GM10266 (cell line): ENCODE measurements at regions not wholly inside any gene's neighbourhood (a gene's known extent, or its start where the extent isn't known, plus 50 kb on each side); places are given as distances from the start of the nearest gene placed in this dataset.

Experiments
- DNase-seq: peaks from one replicate; pipeline ENCODE4 v3.0.0; 2012; ENCODE audit errors: extremely low spot score
- TF ChIP-seq, protein P1 (sequence below): IDR thresholded peaks from 2 replicates; pipeline ENCODE4 v1.5.1; 2012; ENCODE audit warnings: mild to moderate bottlenecking, low read depth; ENCODE audit not compliant: control insufficient read depth, insufficient read depth; ENCODE audit errors: missing control alignments

DNA sequence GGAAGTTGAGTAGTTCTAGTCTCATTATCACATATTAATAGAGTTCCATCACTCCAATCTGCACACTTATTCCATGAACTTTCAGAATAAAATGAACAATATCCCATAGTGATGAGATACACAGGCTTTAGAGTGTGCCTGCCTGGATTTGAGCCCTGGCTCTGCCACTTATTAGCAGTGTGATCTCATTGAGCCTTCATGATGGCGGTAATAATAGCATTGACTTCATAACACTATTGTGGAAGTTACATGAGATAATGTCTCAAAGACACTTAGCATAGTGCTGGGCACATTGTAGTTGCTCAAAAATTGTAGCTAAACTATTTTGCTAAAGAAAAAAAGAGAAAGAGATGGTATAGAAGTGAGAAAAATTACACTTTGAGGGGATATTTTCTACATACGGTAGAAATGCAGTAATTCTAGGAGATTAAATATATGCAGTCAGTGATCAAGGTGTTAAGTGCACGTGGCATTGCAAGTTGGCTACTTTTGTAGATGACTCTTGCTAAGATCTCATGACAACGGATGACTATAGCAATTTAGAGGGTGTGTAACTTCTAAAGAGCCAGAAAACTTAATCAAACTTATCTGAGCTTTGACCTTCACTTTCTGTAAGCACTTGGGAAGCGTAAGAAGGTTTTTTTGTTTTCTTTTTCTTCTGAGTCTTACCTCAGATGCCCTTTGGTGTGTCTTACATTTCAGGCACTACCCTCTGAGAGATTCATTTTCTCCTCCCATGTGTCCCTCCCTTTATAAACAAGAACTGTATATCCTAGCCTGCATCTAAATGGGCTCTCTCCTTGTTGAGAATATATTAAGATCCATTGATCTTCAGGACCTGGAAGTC, 380.6 kb upstream of the NR3C2 start:
- TF ChIP-seq, protein P1, sequence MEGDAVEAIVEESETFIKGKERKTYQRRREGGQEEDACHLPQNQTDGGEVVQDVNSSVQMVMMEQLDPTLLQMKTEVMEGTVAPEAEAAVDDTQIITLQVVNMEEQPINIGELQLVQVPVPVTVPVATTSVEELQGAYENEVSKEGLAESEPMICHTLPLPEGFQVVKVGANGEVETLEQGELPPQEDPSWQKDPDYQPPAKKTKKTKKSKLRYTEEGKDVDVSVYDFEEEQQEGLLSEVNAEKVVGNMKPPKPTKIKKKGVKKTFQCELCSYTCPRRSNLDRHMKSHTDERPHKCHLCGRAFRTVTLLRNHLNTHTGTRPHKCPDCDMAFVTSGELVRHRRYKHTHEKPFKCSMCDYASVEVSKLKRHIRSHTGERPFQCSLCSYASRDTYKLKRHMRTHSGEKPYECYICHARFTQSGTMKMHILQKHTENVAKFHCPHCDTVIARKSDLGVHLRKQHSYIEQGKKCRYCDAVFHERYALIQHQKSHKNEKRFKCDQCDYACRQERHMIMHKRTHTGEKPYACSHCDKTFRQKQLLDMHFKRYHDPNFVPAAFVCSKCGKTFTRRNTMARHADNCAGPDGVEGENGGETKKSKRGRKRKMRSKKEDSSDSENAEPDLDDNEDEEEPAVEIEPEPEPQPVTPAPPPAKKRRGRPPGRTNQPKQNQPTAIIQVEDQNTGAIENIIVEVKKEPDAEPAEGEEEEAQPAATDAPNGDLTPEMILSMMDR, result no peak
- DNase-seq, result no peak

DNA sequence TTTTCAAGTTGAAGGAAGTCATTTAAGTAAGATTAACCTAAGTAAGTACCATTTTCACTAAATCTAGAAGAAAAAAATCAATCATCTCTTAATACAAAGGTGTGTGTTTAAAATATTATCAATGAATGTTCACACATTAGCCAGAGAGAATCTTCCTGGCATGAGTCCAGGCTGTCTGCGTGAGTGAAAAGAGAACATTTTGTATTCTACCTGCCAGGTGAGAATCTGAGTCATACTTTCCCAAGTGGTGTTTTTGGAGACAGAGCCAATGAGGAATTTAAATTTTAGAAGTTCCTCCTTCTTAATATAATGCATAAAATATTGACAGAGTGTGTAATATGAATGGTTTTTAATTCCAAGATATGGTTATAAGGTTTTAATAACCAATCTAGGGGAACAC, 371.8 kb upstream of the NR3C2 start:
- no peak for DNase-seq
- TF ChIP-seq, protein P1, result no peak

- TF ChIP-seq, protein P1, result no peak
- no peak for DNase-seq
Measured at GRCh38 chr4:148813289-148813688, 371.1 kb upstream of the NR3C2 start.

DNA sequence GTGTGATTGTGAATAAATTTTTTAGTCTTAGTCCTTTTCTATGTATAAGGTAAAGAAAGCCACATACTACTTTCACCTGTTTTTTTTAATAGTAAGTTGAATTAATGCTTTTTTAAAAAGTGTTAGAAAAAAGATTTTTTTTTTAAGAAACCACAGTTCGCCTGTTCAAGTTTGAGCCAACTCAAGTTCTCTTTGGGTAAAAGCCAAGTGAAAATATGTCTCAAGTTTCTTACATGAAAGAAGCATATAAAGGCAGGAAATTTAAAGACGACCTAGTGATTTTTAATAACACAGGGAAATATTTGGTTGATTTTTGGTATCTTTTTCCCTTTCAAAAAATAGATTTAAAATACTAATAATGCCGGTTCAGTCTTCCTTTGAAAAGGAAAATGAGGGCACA, 369.9 kb upstream of the NR3C2 start:
- no peak for DNase-seq
- TF ChIP-seq, protein P1, result no peak

GRCh38 chr4:148810461-148810860, 368.2 kb upstream of the NR3C2 start:
- no peak for DNase-seq
- TF ChIP-seq, protein P1, result no peak

- TF ChIP-seq, protein P1, result no peak
- DNase-seq, result no peak
Measured at GRCh38 chr4:148808416-148808815, 366.2 kb upstream of the NR3C2 start.

DNA sequence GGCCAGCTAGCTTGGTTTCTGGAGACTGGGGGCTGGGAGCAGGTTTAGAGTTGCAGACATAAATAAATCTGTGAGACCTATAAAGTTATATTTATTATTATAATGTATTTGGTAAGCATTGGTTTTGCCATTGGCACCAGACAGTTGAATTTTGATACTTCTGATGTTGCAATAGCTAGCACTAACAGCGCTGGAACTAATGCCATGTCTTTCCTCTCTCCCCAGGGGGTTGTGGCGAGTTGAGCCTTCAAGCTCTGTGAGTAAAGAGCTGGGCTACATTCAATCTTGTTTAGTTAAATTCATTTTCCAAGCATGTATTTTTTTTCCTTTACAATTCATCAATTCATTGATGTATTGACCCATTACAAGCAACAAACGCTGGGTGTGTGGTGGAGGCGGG, 358.7 kb upstream of the NR3C2 start:
- TF ChIP-seq, protein P1, result no peak
- DNase-seq, result no peak
